Erythroblast (primary cell): ENCODE measurements at regions not wholly inside any gene's neighbourhood (a gene's known extent, or its start where the extent isn't known, plus 50 kb on each side); places are given as distances from the start of the nearest gene placed in this dataset.

Source experiments
- GATA1 ChIP-seq: IDR thresholded peaks from 2 replicates; pipeline ENCODE4 v1.6.1; 2011; ENCODE audit warnings: low read depth, mild to moderate bottlenecking, control low read depth, low read length, moderate library complexity
- POLR2A ChIP-seq: IDR thresholded peaks from 2 replicates; pipeline ENCODE4 v1.6.1; 2011; ENCODE audit warnings: mild to moderate bottlenecking, low read length

DNA sequence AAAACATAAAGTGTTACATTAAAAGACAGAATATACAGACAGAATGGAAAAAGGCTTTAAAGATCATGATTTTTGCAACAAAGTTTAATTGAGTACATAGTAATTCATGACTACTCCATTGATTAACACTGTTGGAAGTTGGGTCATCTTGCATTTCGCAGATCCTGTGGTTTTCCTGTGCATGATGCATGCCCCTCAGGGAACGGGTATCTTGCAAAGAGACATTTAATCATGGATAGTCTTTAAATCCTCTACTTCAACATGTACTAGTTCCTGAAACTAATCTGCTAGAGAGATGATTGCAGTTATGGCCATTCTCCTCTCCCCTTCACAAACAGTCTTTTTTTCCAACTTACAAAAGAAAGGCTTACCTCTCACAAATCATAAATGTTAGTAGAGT, 155.6 kb upstream of the DSEL start:
- TF ChIP-seq POLR2A, result no peak
- no peak for TF ChIP-seq GATA1
